Uterus (tissue), 2 donors: ENCODE measurements at regions not wholly inside any gene's neighbourhood (a gene's known extent, or its start where the extent isn't known, plus 50 kb on each side); places are given as distances from the start of the nearest gene placed in this dataset.

Source experiments
- POLR2A ChIP-seq, 2 donors: fragments of 450-650 bp; IDR thresholded peaks; one replicate each; pipeline ENCODE4 v1.6.1; 2016; ENCODE audit warnings: antibody characterized with exemption in 2 of 2, mild to moderate bottlenecking in 1 of 2, moderate library complexity in 1 of 2
- TF ChIP-seq, protein P1 (sequence below), 4 experiments: fragments of 200-600 bp in 2 of 4; fragments of 450-650 bp in 2 of 4; sonication (generic) in 2 of 4; IDR thresholded peaks; one replicate each; pipeline ENCODE4 v1.5.1; 2016 to 2019; ENCODE audit warnings: antibody characterized with exemption in 4 of 4, mild to moderate bottlenecking in 2 of 4, moderate library complexity in 1 of 4

DNA sequence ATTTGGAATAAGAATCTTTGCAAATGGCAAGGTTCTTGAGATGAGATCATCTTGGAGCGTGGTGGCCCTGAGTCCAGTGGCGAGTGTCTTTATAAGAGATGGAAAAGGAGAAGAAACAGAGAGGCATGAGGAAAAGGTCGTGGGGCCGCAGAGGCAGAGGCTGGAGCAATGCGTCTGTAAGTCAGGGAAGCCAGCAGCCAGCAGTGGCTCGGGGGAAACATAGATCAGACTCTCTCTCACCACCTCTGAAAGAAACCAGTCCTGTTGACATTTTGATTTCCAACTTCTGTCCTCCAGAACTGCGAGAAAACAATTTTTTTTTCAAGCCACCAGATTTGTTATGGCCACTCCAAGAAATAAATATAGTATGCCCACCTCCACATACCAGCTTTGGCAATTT is 226.6 kb downstream of the TFAP2C start:
- TF ChIP-seq, protein P1, sequence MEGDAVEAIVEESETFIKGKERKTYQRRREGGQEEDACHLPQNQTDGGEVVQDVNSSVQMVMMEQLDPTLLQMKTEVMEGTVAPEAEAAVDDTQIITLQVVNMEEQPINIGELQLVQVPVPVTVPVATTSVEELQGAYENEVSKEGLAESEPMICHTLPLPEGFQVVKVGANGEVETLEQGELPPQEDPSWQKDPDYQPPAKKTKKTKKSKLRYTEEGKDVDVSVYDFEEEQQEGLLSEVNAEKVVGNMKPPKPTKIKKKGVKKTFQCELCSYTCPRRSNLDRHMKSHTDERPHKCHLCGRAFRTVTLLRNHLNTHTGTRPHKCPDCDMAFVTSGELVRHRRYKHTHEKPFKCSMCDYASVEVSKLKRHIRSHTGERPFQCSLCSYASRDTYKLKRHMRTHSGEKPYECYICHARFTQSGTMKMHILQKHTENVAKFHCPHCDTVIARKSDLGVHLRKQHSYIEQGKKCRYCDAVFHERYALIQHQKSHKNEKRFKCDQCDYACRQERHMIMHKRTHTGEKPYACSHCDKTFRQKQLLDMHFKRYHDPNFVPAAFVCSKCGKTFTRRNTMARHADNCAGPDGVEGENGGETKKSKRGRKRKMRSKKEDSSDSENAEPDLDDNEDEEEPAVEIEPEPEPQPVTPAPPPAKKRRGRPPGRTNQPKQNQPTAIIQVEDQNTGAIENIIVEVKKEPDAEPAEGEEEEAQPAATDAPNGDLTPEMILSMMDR (IDR thresholded peaks at IDR 0.05), result no peak
- TF ChIP-seq POLR2A (IDR thresholded peaks at IDR 0.05), result no peak
